ENCODE measurements at regions not wholly inside any gene's neighbourhood (a gene's known extent, or its start where the extent isn't known, plus 50 kb on each side); places are given as distances from the start of the nearest gene placed in this dataset.

DNA sequence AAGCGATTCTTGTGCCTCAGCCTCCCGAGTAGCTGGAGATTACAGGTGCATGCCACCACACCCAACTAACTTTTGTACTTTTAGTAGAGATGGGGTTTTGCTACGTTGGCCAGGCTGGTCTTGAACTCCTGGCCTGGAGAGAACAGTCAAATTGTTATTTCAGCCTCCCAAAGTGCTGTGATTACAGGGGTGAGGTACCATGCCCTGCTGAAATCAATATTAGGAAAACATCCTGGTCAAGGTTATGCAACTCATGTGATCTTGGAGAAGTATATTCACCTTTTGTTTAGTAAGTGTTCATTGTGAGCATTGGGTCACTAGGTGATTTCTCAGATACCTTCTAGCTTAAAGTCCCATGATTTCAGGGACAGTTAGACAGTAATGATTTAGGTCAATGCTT lies 167.8 kb downstream of the AASDH start:
- no peak for TF ChIP-seq SIN3A (IDR thresholded peaks at IDR 0.05; ENCODE audit: borderline replicate concordance, low read depth, low read length)
- TF ChIP-seq, protein P1, sequence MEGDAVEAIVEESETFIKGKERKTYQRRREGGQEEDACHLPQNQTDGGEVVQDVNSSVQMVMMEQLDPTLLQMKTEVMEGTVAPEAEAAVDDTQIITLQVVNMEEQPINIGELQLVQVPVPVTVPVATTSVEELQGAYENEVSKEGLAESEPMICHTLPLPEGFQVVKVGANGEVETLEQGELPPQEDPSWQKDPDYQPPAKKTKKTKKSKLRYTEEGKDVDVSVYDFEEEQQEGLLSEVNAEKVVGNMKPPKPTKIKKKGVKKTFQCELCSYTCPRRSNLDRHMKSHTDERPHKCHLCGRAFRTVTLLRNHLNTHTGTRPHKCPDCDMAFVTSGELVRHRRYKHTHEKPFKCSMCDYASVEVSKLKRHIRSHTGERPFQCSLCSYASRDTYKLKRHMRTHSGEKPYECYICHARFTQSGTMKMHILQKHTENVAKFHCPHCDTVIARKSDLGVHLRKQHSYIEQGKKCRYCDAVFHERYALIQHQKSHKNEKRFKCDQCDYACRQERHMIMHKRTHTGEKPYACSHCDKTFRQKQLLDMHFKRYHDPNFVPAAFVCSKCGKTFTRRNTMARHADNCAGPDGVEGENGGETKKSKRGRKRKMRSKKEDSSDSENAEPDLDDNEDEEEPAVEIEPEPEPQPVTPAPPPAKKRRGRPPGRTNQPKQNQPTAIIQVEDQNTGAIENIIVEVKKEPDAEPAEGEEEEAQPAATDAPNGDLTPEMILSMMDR (IDR thresholded peaks at IDR 0.05) = no peak
- no peak for TF ChIP-seq EP300 (IDR thresholded peaks at IDR 0.05; ENCODE audit: borderline replicate concordance in 1 of 2, low read depth in 1 of 2, low read length in 1 of 2)
- no peak for TF ChIP-seq EZH2phosphoT487 (IDR thresholded peaks at IDR 0.05; ENCODE audit: borderline replicate concordance, low read depth)
- TF ChIP-seq, protein P2, sequence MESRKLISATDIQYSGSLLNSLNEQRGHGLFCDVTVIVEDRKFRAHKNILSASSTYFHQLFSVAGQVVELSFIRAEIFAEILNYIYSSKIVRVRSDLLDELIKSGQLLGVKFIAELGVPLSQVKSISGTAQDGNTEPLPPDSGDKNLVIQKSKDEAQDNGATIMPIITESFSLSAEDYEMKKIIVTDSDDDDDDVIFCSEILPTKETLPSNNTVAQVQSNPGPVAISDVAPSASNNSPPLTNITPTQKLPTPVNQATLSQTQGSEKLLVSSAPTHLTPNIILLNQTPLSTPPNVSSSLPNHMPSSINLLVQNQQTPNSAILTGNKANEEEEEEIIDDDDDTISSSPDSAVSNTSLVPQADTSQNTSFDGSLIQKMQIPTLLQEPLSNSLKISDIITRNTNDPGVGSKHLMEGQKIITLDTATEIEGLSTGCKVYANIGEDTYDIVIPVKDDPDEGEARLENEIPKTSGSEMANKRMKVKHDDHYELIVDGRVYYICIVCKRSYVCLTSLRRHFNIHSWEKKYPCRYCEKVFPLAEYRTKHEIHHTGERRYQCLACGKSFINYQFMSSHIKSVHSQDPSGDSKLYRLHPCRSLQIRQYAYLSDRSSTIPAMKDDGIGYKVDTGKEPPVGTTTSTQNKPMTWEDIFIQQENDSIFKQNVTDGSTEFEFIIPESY (IDR thresholded peaks at IDR 0.05; ENCODE audit: borderline replicate concordance, low read depth) = no peak
- TF ChIP-seq GABPA (IDR thresholded peaks at IDR 0.05; ENCODE audit: low read depth) = no peak
- TF ChIP-seq RAD21 (IDR thresholded peaks at IDR 0.05; ENCODE audit: low read length) = no peak
- TF ChIP-seq, protein P3, sequence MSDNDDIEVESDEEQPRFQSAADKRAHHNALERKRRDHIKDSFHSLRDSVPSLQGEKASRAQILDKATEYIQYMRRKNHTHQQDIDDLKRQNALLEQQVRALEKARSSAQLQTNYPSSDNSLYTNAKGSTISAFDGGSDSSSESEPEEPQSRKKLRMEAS (IDR thresholded peaks at IDR 0.05; ENCODE audit: low read depth) = no peak
- no peak for TF ChIP-seq TAF1 (IDR thresholded peaks at IDR 0.05; ENCODE audit: borderline replicate concordance, low read depth, low read length)
- TF ChIP-seq, protein P4, sequence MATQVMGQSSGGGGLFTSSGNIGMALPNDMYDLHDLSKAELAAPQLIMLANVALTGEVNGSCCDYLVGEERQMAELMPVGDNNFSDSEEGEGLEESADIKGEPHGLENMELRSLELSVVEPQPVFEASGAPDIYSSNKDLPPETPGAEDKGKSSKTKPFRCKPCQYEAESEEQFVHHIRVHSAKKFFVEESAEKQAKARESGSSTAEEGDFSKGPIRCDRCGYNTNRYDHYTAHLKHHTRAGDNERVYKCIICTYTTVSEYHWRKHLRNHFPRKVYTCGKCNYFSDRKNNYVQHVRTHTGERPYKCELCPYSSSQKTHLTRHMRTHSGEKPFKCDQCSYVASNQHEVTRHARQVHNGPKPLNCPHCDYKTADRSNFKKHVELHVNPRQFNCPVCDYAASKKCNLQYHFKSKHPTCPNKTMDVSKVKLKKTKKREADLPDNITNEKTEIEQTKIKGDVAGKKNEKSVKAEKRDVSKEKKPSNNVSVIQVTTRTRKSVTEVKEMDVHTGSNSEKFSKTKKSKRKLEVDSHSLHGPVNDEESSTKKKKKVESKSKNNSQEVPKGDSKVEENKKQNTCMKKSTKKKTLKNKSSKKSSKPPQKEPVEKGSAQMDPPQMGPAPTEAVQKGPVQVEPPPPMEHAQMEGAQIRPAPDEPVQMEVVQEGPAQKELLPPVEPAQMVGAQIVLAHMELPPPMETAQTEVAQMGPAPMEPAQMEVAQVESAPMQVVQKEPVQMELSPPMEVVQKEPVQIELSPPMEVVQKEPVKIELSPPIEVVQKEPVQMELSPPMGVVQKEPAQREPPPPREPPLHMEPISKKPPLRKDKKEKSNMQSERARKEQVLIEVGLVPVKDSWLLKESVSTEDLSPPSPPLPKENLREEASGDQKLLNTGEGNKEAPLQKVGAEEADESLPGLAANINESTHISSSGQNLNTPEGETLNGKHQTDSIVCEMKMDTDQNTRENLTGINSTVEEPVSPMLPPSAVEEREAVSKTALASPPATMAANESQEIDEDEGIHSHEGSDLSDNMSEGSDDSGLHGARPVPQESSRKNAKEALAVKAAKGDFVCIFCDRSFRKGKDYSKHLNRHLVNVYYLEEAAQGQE (IDR thresholded peaks at IDR 0.05; ENCODE audit: low read depth, low read length) = no peak
- TF ChIP-seq, protein P5, sequence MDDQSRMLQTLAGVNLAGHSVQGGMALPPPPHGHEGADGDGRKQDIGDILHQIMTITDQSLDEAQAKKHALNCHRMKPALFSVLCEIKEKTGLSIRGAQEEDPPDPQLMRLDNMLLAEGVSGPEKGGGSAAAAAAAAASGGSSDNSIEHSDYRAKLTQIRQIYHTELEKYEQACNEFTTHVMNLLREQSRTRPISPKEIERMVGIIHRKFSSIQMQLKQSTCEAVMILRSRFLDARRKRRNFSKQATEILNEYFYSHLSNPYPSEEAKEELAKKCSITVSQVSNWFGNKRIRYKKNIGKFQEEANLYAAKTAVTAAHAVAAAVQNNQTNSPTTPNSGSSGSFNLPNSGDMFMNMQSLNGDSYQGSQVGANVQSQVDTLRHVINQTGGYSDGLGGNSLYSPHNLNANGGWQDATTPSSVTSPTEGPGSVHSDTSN (IDR thresholded peaks at IDR 0.05) = no peak
- TF ChIP-seq POLR2AphosphoS5 (IDR thresholded peaks at IDR 0.05; ENCODE audit: low read depth, low read length) = no peak
- TF ChIP-seq FOXM1 (IDR thresholded peaks at IDR 0.05; ENCODE audit: low read depth) = no peak
